ENCODE measurements at regions not wholly inside any gene's neighbourhood (a gene's known extent, or its start where the extent isn't known, plus 50 kb on each side); places are given as distances from the start of the nearest gene placed in this dataset.
"Not testable (repeated sequence)": the region's sequence is repeated elsewhere in the genome, so short reads cannot be mapped to it uniquely, and the experiment has no call there.

DNA sequence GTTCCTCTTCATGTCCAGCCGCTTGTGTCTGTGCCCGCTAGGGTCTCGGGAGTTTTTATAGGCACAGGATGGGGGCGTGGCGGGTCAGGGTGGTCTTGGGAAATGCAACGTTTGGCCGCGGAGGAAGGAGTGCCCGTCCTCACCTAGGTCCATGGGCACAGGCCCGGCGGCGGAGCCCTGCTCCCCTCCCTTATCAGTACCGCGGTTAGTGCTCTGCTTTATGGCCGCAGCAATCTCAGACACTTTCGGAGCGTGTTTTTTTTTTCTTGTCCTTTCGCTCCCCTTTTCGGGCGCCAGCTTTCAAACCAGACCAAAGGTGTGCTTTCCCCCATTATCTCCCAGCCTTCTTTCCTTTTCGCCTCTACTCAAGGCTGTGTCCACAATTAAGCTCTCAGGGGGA, 503.9 kb downstream of the PRIM2 start:
- H3K27ac Mint-ChIP-seq; intact Hi-C loops (cut with micrococcal nuclease); H3K36me3 Mint-ChIP-seq (ENCODE audit: low read depth); H3K4me3 Mint-ChIP-seq; H3K4me1 Mint-ChIP-seq (ENCODE audit: low read depth): not testable (repeated sequence)
- Mint-ChIP-seq H3K9me3 (peaks cover 14% of the 10 kb centered on the region), H3K27me3 (peaks cover 35% of the 10 kb centered on the region)

DNA sequence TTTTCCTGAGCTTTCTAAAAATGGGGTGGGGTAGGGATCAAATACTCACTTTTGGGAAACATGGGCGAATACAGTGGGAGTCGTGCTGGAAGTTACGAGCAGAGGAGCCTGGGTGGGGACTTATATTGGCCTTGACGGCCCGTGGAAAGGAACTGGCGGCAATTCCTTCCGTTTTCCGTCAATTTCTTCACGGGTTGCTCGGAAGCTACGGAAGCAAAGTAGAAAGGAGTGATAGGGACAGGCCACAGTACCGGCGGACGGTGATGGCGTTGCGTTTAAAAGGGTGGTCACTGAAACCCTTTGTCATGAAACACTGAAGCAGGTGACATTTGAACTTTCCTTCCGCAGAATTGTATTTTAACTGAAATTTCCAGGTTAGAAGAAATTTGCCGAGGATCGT, 505.0 kb downstream of the PRIM2 start:
- intact Hi-C loops (cut with micrococcal nuclease); H3K4me1 Mint-ChIP-seq (ENCODE audit: low read depth): not testable (repeated sequence)
- H3K9me3 Mint-ChIP-seq = peaks cover 14% of the 10 kb centered on the region

DNA sequence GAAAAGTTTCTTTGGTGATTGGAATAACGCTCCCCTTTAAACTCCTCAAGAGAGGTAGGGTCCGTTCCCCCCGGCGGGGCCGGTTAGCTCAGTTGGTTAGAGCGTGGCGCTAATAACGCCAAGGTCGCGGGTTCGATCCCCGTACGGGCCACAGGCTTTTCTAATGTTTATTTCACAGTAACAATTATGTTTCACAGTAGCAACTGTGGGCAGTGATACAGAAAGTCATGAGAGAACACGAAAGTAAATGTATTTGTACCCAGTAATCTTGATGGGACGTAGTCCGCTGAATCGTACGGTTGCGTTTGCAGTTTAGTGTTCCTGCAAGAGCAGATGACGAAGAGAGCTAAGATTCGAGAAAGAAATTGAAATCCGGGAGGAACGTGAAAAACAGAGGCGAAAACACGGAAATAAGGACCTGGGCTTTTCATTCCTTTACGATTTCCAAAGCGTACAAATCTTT, 505.5 kb downstream of the PRIM2 start:
- Mint-ChIP-seq H3K27ac (no peak overlapping the region), H3K4me3 (no peak overlapping the region), H3K4me1 (ENCODE audit: low read depth) (no peaks in the 10 kb centered on the region), H3K9me3 (peaks cover 14% of the 10 kb centered on the region), H3K36me3 (ENCODE audit: low read depth) (no peaks in the 10 kb centered on the region), H3K27me3 (peaks cover 32% of the 10 kb centered on the region)
- intact Hi-C loops (cut with micrococcal nuclease) = no loop called here

More for the DNA sequence above, 505.0 kb downstream of the PRIM2 start:
- H3K27ac Mint-ChIP-seq; H3K36me3 Mint-ChIP-seq (ENCODE audit: low read depth); H3K4me3 Mint-ChIP-seq: not testable (repeated sequence)
- peaks cover 34% of the 10 kb centered on the region for H3K27me3 Mint-ChIP-seq

DNA sequence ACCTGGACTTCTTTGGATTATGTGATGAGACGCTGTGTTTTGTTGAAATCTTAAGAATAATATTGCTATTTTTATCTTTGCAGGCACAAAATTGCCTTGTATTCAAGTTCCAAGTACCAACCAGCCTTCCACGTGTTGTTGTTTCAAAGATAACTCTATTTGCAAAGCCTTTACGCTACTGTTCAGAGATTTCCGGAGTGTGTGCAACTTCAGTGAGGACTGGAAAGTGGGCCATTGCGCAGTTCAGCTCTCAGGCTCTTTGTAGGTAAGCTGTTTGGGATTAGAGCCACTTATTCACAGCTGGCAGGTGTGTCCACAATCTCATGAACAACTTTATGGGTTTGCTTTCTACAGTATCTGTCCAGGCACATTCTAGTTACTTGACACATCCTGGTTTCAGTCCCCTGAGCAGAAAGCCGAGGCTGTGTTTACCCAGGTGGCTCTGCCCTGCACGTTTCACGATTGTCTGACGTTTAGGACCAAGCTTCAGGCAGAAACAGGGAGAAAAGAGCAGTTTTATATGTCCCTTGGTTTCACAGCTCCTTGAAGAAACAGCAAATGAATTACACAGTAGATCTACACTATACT, 520.3 kb downstream of the PRIM2 start:
- H3K27me3 Mint-ChIP-seq; H3K4me3 Mint-ChIP-seq; H3K9me3 Mint-ChIP-seq; H3K27ac Mint-ChIP-seq; H3K36me3 Mint-ChIP-seq (ENCODE audit: low read depth); H3K4me1 Mint-ChIP-seq (ENCODE audit: low read depth); intact Hi-C loops (cut with micrococcal nuclease): not testable (repeated sequence)

DNA sequence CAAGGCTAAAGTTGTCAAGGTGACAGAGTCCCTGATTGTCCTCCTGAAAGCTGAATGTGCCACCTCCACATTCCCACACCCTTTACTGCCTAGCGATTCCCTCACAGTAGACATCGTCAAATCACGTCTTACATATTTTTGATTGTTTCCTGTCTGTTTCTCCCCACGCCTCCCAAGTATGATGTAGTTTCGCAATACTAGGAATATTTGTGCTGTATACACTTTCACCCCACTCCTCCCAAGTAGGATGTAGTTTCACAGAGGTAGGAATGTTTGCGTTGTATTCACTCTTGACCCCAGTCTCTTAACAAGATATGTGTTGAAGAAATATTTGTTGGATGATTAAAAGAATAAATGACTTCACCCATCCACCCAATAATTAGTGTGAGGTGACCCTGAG, 524.1 kb downstream of the PRIM2 start:
- H3K36me3 Mint-ChIP-seq (ENCODE audit: low read depth); H3K4me1 Mint-ChIP-seq (ENCODE audit: low read depth); H3K27ac Mint-ChIP-seq; H3K4me3 Mint-ChIP-seq; intact Hi-C loops (cut with micrococcal nuclease); H3K9me3 Mint-ChIP-seq; H3K27me3 Mint-ChIP-seq: not testable (repeated sequence)

DNA sequence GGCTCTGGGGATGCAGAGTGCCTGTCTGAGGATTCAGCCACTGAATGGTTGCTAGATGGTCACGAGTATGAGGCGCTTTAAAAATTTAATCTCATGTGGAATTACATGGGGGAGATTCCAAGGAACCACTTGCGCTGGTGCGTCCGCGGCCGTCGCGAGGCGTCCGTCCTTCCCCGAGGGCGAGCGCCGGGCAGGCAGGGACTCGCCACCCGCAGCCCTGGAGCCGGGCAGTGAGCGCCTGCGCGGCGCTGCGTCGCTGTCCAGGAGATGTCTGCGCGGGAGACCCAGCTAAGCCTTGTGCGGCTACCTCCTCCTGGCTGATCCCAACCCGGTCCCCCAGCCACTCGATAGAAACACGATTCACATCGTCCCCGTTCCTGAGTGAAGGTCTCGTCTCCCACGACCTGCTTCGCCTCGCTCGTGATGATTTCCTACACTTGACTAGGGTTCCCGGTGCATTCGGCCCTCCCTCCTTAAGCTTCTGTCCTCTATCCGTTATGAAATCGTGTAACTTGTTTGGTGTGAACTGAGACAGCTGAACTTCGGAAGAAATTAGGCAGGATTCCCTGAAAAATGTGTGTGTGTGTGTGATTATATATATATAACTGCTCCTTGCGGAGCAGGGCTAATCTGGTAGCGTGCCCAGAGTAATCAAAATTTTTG, 536.4 kb downstream of the PRIM2 start:
- H3K4me1 Mint-ChIP-seq (ENCODE audit: low read depth); intact Hi-C loops (cut with micrococcal nuclease); H3K9me3 Mint-ChIP-seq; H3K36me3 Mint-ChIP-seq (ENCODE audit: low read depth); H3K27ac Mint-ChIP-seq; H3K4me3 Mint-ChIP-seq: not testable (repeated sequence)
- peaks cover 10% of the 10 kb centered on the region for H3K27me3 Mint-ChIP-seq

DNA sequence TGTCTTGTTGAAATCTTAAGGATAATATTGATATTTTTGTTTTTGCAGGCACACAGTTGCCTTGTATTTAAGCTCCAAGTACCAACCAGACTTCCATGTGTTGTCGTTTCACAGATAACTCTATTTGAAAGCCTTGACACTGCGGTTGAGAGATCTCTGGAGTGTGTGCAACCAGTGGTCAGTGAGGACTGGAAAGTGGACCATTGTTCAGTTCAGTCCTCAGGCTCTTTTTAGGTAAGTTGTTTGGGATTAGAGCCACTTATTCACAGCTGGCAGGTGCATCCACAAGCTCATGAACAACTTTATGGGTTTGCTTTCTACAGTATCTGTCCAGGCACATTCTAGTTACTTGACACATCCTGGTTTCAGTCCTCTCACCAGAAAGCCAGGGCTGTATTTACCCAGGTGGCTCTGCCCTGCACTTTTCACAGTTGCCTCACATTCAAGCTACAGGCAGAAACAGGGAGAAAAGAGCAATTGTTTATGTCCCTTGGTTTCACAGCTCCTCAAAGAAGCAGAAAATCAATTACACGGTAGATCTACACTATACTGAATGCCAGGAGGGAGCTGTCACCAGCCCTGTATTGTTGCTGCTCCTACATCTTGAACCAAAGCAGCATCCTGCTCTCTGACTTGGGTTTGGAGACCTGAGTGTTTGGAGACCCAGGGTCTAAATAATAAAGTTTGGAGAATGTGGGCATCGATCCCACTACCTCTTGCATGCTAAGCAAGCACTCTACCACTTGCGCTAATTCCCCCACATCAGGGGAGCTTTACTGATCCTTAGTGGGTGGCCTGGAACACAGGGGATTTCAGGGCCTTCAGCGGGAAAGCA, 543.3 kb downstream of the PRIM2 start:
- H3K9me3 Mint-ChIP-seq; H3K27me3 Mint-ChIP-seq; H3K4me1 Mint-ChIP-seq (ENCODE audit: low read depth); H3K4me3 Mint-ChIP-seq; H3K36me3 Mint-ChIP-seq (ENCODE audit: low read depth); H3K27ac Mint-ChIP-seq; intact Hi-C loops (cut with micrococcal nuclease): not testable (repeated sequence)

DNA sequence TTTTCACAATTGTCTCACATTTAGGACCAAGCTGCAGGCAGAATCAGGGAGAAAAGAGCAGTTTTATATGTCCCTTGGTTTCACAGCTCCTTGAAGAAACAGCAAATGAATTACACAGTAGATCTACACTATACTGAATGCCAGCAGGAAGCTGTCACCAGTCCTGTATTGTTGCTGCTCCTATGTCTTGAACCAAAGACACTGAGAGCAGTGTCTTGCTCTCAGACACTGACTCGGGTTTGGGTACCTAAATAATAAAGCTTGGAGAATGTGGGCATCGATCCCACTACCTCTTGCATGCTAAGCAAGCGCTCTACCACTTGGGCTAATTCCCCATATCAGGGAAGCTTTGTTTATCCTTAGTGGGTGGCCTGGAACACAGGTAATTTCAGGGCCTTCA, 552.7 kb downstream of the PRIM2 start:
- H3K27me3 Mint-ChIP-seq; H3K9me3 Mint-ChIP-seq; intact Hi-C loops (cut with micrococcal nuclease); H3K4me3 Mint-ChIP-seq; H3K4me1 Mint-ChIP-seq (ENCODE audit: low read depth); H3K36me3 Mint-ChIP-seq (ENCODE audit: low read depth); H3K27ac Mint-ChIP-seq: not testable (repeated sequence)

DNA sequence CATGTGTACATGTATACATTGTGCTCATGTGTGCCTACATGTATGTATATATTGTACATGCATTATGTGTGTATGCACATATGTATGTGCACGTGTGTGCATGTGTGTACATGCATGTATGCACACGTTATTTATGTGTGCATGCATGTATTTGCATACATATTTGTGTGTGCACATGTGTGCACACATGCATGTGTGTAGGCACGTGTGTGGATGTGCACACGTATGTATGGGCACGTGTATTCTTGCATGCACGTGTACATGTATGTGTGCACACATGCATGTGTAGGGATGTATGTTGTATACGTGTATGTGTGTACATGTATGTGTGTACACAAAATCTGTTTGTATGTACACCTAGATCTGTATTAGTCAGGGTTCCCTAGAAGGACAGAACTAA, 556.0 kb downstream of the PRIM2 start:
- H3K4me3 Mint-ChIP-seq; H3K36me3 Mint-ChIP-seq (ENCODE audit: low read depth); H3K9me3 Mint-ChIP-seq; intact Hi-C loops (cut with micrococcal nuclease); H3K4me1 Mint-ChIP-seq (ENCODE audit: low read depth); H3K27ac Mint-ChIP-seq; H3K27me3 Mint-ChIP-seq: not testable (repeated sequence)

DNA sequence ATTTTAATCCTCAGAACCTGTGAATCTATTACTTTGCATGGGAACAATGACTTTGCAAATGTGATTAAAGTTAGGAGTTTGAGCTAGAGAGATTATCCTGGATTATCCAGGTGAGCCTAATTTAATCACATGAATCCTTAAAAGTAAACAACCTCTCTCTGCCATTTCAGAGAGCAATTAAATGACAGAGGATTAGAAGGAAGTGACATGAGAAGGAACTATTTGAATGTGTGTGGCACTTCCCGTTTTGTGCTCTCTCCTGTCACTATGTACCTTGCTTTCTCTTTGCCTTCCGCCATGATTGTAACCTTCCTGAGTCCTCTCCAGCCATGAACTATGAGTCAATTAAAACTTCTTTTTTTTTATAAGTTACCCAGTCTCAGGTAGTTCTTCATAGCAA, 559.2 kb downstream of the PRIM2 start:
- intact Hi-C loops (cut with micrococcal nuclease); H3K27ac Mint-ChIP-seq; H3K36me3 Mint-ChIP-seq (ENCODE audit: low read depth); H3K27me3 Mint-ChIP-seq; H3K4me1 Mint-ChIP-seq (ENCODE audit: low read depth); H3K4me3 Mint-ChIP-seq: not testable (repeated sequence)
- peaks cover 10% of the 10 kb centered on the region for H3K9me3 Mint-ChIP-seq

DNA sequence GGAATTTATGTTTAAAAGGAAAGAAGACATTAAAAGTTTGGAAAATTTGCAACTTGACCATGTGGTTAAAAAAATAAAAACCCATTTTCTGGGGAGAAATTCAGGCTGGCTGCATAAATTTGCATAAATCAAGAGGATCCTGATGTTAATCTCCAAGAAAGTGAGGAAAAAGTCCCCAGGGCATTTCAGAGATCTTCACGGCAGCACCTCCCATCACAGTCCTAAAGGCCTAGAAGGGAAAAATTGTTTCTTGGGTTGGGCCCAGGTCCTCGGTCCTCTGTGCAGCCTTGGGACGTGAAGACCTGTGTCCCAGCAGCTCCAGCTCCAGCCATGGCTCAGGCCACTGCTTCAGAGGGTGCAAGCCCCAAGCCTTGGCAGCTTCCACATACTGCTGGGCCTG, 560.3 kb downstream of the PRIM2 start:
- H3K36me3 Mint-ChIP-seq (ENCODE audit: low read depth); H3K27me3 Mint-ChIP-seq; H3K4me1 Mint-ChIP-seq (ENCODE audit: low read depth); H3K27ac Mint-ChIP-seq; H3K4me3 Mint-ChIP-seq; intact Hi-C loops (cut with micrococcal nuclease): not testable (repeated sequence)
- peaks cover 10% of the 10 kb centered on the region for H3K9me3 Mint-ChIP-seq

DNA sequence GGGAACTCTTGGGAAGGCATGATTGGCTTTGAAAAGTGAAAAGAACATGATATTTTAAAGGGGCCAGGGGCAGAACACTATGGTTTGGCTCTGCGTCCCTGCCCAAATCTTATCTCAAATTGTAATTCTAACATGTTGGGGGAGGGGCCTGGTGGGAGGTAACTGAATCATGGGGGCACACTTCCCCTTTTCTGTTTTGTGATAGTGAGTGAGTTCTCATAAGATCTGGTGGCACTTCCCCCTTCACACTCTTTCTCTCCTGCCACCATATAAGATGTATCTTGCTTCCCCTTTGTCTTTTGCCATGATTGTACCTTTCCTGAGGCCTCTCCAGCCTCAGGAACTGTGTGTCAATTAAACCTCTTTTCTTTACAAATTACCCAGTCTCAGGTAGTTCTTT, 561.4 kb downstream of the PRIM2 start:
- intact Hi-C loops (cut with micrococcal nuclease); H3K4me1 Mint-ChIP-seq (ENCODE audit: low read depth): not testable (repeated sequence)

DNA sequence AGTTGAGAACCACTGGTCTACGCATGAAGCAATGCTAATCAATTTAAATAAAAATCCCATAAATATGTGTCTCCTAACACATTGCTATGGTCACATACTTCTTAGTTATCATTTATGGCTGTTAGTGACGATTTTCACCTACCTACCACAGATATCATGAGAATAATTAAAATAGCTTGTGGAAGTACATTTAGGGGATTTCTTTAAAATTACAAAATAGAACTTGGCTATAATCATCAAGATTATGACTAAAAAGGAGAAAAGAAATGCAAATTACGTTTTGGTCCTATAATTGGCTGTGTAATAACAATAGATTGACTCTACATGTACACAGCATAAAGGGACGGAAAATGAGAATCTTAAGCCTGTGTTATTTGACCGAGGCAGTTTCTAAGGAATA, 581.4 kb downstream of the PRIM2 start:
- H3K9me3 Mint-ChIP-seq; H3K27ac Mint-ChIP-seq; H3K36me3 Mint-ChIP-seq (ENCODE audit: low read depth); H3K4me3 Mint-ChIP-seq; intact Hi-C loops (cut with micrococcal nuclease); H3K27me3 Mint-ChIP-seq; H3K4me1 Mint-ChIP-seq (ENCODE audit: low read depth): not testable (repeated sequence)

More for the DNA sequence above, 561.4 kb downstream of the PRIM2 start:
- not testable (repeated sequence) for H3K27ac Mint-ChIP-seq; H3K27me3 Mint-ChIP-seq; H3K4me3 Mint-ChIP-seq; H3K36me3 Mint-ChIP-seq (ENCODE audit: low read depth)
- peaks cover 10% of the 10 kb centered on the region for H3K9me3 Mint-ChIP-seq

DNA sequence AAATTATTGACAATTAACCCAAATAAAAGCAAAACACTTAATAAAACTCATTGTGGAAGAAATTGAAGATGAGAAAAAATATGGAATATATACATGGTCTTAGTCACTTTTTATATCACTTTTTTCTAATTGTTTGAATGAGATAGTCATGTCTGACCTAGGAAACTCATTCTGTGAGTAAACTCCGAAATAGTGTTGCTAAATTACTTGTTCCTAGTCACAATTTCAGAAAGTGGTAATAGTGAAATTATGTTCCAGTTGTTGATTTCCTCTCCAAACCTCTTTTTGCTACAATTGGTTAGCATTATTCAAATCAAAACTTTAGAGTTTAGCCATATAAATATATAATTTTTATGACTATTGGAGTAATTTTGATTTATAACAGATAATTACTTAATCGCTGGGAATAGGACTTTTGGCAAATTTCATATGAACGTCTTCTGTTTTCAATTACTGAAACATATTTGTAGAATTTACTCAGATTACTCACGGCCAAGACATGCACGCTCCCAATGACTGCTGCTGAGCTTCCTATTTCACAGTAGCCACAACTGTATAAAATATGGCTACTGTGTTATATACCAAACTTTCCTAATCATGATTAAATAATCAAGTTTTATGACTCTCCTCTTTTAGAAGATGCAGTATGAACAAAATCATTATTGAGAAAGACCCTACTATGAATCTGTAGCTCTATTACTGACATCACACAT, 583.4 kb downstream of the PRIM2 start:
- H3K27me3 Mint-ChIP-seq; H3K4me3 Mint-ChIP-seq; H3K9me3 Mint-ChIP-seq; intact Hi-C loops (cut with micrococcal nuclease); H3K27ac Mint-ChIP-seq; H3K36me3 Mint-ChIP-seq (ENCODE audit: low read depth); H3K4me1 Mint-ChIP-seq (ENCODE audit: low read depth): not testable (repeated sequence)

Data from dendritic cell treated with granulocyte-macrophage colony-stimulating factor and Interleukin-4, amounts not matched to agents 40 ng/mL and 50 ng/mL, for 4 days (primary cell).